Progenitor cell of endocrine pancreas (in vitro differentiated cells): ENCODE measurements at regions not wholly inside any gene's neighbourhood (a gene's known extent, or its start where the extent isn't known, plus 50 kb on each side); places are given as distances from the start of the nearest gene placed in this dataset.
"Not testable (repeated sequence)": the region's sequence is repeated elsewhere in the genome, so short reads cannot be mapped to it uniquely, and the experiment has no call there.

ENCODE experiments used
- DNase-seq: peaks from one replicate; pipeline ENCODE4 v3.0.0; 2021; ENCODE audit warnings: low spot score; ENCODE audit not compliant: unreplicated experiment
- H3K27ac Mint-ChIP-seq: 2 replicates; pipeline ENCODE4 v1.8.0; 2021; ENCODE audit warnings: mild to moderate bottlenecking, moderate library complexity, mixed read lengths
- H3K27me3 Mint-ChIP-seq: 2 replicates; pipeline ENCODE4 v1.8.0; 2021; ENCODE audit warnings: mixed read lengths
- H3K36me3 Mint-ChIP-seq: 2 replicates; pipeline ENCODE4 v1.8.0; 2022; ENCODE audit warnings: mixed read lengths; ENCODE audit not compliant: insufficient read depth
- H3K4me1 Mint-ChIP-seq: 2 replicates; pipeline ENCODE4 v1.8.0; 2021; ENCODE audit warnings: low read depth, mixed read lengths
- H3K4me3 Mint-ChIP-seq: 2 replicates; pipeline ENCODE4 v1.8.0; 2021; ENCODE audit warnings: low read depth, mild to moderate bottlenecking, moderate library complexity, mixed read lengths
- H3K9me3 Mint-ChIP-seq: 2 replicates; pipeline ENCODE4 v1.8.0; 2021; ENCODE audit warnings: low read depth, mixed read lengths
- TF ChIP-seq, protein P1 (sequence below): fragments of 200-600 bp; sonication (generic); IDR thresholded peaks from one replicate; pipeline ENCODE4 v1.5.0; 2021; ENCODE audit warnings: antibody characterized with exemption, mild to moderate bottlenecking; ENCODE audit not compliant: unreplicated experiment

DNA sequence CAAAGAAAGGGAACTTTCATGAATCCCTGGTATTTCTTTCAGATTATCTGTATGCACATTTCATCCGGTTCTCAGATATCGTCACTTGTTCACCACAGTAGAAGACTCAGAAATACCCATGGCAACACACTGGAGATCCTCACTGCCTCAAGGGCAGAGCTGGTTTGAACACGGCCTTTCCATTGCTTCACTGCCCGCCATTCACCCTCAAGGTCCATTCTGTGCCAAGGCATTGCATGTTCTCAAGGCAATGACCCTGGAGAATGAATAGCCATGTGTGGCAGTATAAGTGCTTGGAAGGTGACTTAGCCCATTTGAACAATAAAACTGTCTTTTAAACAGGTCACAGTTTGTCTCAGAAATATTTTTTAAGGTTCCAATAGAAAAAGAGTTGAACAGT is 606.5 kb downstream of the IPMK start:
- Mint-ChIP-seq H3K9me3 (no peaks in the 10 kb centered on the region), H3K4me1 (no peaks in the 10 kb centered on the region), H3K27me3 (no peaks in the 10 kb centered on the region), H3K36me3 (no peaks in the 10 kb centered on the region), H3K27ac (no peak overlapping the region), H3K4me3 (no peak overlapping the region)
- no peak for DNase-seq
- TF ChIP-seq, protein P1, sequence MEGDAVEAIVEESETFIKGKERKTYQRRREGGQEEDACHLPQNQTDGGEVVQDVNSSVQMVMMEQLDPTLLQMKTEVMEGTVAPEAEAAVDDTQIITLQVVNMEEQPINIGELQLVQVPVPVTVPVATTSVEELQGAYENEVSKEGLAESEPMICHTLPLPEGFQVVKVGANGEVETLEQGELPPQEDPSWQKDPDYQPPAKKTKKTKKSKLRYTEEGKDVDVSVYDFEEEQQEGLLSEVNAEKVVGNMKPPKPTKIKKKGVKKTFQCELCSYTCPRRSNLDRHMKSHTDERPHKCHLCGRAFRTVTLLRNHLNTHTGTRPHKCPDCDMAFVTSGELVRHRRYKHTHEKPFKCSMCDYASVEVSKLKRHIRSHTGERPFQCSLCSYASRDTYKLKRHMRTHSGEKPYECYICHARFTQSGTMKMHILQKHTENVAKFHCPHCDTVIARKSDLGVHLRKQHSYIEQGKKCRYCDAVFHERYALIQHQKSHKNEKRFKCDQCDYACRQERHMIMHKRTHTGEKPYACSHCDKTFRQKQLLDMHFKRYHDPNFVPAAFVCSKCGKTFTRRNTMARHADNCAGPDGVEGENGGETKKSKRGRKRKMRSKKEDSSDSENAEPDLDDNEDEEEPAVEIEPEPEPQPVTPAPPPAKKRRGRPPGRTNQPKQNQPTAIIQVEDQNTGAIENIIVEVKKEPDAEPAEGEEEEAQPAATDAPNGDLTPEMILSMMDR, result no peak

GRCh38 chr10:57657164-57657765 is 610.4 kb downstream of the IPMK start:
- DNase-seq, result peak; percentile 52
- Mint-ChIP-seq H3K4me1 (no peaks in the 10 kb centered on the region), H3K36me3 (no peaks in the 10 kb centered on the region), H3K4me3 (no peak overlapping the region), H3K27me3 (no peaks in the 10 kb centered on the region), H3K27ac (no peak overlapping the region), H3K9me3 (no peaks in the 10 kb centered on the region)
- TF ChIP-seq, protein P1, result peak; percentile 96

- Mint-ChIP-seq H3K27ac (no peak overlapping the region), H3K36me3 (no peaks in the 10 kb centered on the region), H3K4me1 (no peaks in the 10 kb centered on the region), H3K4me3 (no peak overlapping the region), H3K9me3 (no peaks in the 10 kb centered on the region), H3K27me3 (no peaks in the 10 kb centered on the region)
- TF ChIP-seq, protein P1, result no peak
- no peak for DNase-seq
Measured at GRCh38 chr10:57654856-57655255, 612.8 kb downstream of the IPMK start.

GRCh38 chr10:57645108-57645507 is 622.6 kb downstream of the IPMK start:
- not testable (repeated sequence) for H3K4me3 Mint-ChIP-seq, H3K4me1 Mint-ChIP-seq, DNase-seq, H3K27ac Mint-ChIP-seq, H3K27me3 Mint-ChIP-seq, H3K36me3 Mint-ChIP-seq, H3K9me3 Mint-ChIP-seq

DNA sequence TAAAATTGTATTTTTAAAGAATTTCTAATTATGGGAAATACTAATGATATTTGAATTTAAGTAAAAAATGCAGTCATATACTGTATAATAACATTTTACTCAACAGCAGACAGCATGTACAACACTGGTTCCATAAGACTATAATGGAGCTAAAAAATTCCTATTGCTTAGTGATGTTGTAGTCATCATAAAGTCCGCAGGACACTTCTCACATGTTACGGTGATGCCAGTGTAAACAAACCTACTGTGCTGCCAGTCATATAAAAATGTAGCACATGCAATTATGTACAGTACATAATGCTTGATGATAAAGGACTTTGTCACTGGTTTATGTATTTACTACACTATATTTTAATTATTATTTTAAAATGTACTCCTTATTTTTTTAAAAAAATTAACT is 629.3 kb downstream of the IPMK start:
- H3K27me3 Mint-ChIP-seq, result no peaks in the 10 kb centered on the region
- TF ChIP-seq, protein P1, result no peak
- no peak overlapping the region for H3K27ac Mint-ChIP-seq
- H3K9me3 Mint-ChIP-seq, result no peaks in the 10 kb centered on the region
- no peak overlapping the region for H3K4me3 Mint-ChIP-seq
- no peaks in the 10 kb centered on the region for H3K4me1 Mint-ChIP-seq
- H3K36me3 Mint-ChIP-seq, result no peaks in the 10 kb centered on the region
- no peak for DNase-seq

DNA sequence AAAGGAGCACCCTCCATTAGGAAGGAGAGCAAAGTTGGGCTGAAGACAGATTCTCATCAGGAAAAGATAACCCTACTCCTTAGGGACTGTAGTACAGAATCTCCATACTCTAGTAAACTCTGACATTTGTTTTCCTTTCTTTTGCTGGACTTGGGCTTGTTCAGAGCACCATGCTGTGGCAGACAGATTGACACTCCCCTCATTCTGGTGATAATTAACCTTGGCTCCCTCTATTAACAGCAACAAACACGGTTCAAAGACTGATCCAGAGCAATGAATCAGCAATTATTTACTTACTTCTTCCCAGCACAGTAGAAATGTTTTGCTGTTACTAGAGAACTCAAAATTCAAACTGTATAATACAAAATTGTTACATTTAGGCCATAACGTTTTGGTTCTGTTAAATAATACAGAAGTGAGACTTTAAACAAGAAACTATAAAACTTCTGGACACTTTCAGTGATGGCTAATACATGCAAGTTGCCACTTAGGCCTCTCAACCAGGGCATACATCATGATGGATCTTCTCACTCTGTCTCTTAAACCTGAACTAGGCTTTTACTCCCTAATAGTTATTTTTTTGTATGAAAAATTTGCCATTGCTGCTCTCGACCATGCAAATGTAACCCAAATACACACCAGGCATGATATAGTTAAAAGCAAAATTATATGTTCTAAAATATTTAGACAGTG is 639.0 kb downstream of the IPMK start:
- H3K27ac Mint-ChIP-seq, result peak overlapping the region; percentile 18

More for the DNA sequence above, 639.0 kb downstream of the IPMK start:
- H3K27me3 Mint-ChIP-seq, result no peaks in the 10 kb centered on the region
- no peaks in the 10 kb centered on the region for H3K9me3 Mint-ChIP-seq
- no peaks in the 10 kb centered on the region for H3K36me3 Mint-ChIP-seq
- TF ChIP-seq, protein P1, result no peak
- no peak overlapping the region for H3K4me3 Mint-ChIP-seq
- DNase-seq, result no peak
- peaks cover 20% of the 10 kb centered on the region for H3K4me1 Mint-ChIP-seq
